ENCODE measurements at regions not wholly inside any gene's neighbourhood (a gene's known extent, or its start where the extent isn't known, plus 50 kb on each side); places are given as distances from the start of the nearest gene placed in this dataset.

DNA sequence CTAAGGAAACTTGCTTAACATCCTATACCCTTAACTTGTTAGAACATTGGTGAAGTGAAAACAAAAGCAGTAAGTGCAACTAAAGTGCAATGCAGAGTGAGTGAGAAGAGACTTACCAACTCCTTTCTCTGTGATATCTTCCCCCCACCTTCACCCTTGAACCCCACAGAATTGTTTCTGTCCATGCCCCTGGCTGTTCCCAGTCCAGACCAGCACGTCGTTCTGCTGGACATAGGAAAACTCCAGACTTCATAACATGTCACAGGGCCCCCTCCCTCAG, 91.9 kb downstream of the DAD1 start:
- TF ChIP-seq, protein P1, sequence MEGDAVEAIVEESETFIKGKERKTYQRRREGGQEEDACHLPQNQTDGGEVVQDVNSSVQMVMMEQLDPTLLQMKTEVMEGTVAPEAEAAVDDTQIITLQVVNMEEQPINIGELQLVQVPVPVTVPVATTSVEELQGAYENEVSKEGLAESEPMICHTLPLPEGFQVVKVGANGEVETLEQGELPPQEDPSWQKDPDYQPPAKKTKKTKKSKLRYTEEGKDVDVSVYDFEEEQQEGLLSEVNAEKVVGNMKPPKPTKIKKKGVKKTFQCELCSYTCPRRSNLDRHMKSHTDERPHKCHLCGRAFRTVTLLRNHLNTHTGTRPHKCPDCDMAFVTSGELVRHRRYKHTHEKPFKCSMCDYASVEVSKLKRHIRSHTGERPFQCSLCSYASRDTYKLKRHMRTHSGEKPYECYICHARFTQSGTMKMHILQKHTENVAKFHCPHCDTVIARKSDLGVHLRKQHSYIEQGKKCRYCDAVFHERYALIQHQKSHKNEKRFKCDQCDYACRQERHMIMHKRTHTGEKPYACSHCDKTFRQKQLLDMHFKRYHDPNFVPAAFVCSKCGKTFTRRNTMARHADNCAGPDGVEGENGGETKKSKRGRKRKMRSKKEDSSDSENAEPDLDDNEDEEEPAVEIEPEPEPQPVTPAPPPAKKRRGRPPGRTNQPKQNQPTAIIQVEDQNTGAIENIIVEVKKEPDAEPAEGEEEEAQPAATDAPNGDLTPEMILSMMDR (IDR thresholded peaks at IDR 0.05): no peak
- TF ChIP-seq POLR2A (IDR thresholded peaks at IDR 0.05): no peak
